Prostate gland (tissue), 2 donors: ENCODE measurements at regions not wholly inside any gene's neighbourhood (a gene's known extent, or its start where the extent isn't known, plus 50 kb on each side); places are given as distances from the start of the nearest gene placed in this dataset.

Source experiments
- DNase-seq: peaks from one replicate; pipeline ENCODE4 v3.0.0-alpha.2; 2019; ENCODE audit warnings: low spot score
- H3K27ac ChIP-seq, 2 donors: fragments of 200-600 bp; sonication (generic); 2 replicates each; pipeline ENCODE4 v1.5.1; 2017 to 2019
- H3K27me3 ChIP-seq: fragments of 200-600 bp; sonication (generic); replicated peaks from 2 replicates; pipeline ENCODE4 v1.5.1; 2019; ENCODE audit not compliant: insufficient read depth
- H3K36me3 ChIP-seq, 2 donors: fragments of 200-600 bp; sonication (generic); 1 replicate in 1 of 2; 2 replicates in 1 of 2; pipeline versions ENCODE4 v1.5.1 to v1.8.1; 2017 to 2019
- H3K4me1 ChIP-seq: fragments of 200-600 bp; sonication (generic); replicated peaks from 2 replicates; pipeline ENCODE4 v1.5.1; 2019
- H3K4me3 ChIP-seq, 2 donors: fragments of 200-600 bp; sonication (generic); 2 replicates each; pipeline ENCODE4 v1.5.1; 2017 to 2019
- H3K9me3 ChIP-seq: fragments of 200-600 bp; sonication (generic); 2 replicates; pipeline ENCODE4 v1.5.1; 2017
- POLR2A ChIP-seq: fragments of 450-650 bp; IDR thresholded peaks from one replicate; pipeline ENCODE4 v1.6.1; 2016; ENCODE audit warnings: antibody characterized with exemption, mild to moderate bottlenecking
- POLR2AphosphoS5 ChIP-seq: sonication (generic); formaldehyde crosslinking; IDR thresholded peaks from one replicate; pipeline ENCODE4 v1.6.1; 2017; ENCODE audit warnings: antibody characterized with exemption
- WGBS: methylation state at CpG from one replicate; pipeline ENCODE4 v1.1.5; 2018; 5-methylcytosine and 5-hydroxymethylcytosine counted together
- intact Hi-C: fragments of 100-400 bp; cut with DNase I; formaldehyde crosslinking; loops from one replicate; pipeline ENCODE4 v1.14.2; 2022
- TF ChIP-seq, protein P1 (sequence below), 4 experiments: fragments of 200-600 bp in 2 of 4; fragments of 450-650 bp in 2 of 4; sonication (generic) in 2 of 4; IDR thresholded peaks; 1 replicate in 3 of 4; 2 replicates in 1 of 4; pipeline ENCODE4 v1.5.1; 2016 to 2019; ENCODE audit warnings: antibody characterized with exemption in 4 of 4, mild to moderate bottlenecking in 2 of 4, moderate library complexity in 2 of 4

DNA sequence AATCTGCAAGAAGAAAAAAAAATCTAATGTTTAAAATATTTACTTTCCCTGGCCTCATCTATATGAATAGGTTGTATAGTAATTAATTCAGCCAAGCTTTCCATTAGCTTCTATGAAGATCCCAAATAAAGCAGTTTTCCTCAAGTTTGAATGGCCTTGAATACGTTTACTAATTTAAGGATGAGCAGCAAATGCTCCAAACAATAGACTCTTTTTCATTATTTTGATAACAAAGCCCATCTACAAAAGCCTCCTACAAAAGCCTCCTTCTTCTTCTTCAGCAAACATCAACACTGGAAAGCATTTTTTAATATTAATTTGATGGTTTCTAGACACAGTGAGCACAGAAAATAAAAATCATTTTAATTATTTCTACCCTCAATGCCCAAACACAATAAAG, 1130.3 kb upstream of the CNTN5 start:
- DNase-seq: no peak
- H3K27me3 ChIP-seq: no peaks in the 10 kb centered on the region
- H3K27ac ChIP-seq: no peak overlapping the region
- 86% methylated on average over 1 of the region's 1 CpG for WGBS
- TF ChIP-seq POLR2A: no peak
- TF ChIP-seq, protein P1, sequence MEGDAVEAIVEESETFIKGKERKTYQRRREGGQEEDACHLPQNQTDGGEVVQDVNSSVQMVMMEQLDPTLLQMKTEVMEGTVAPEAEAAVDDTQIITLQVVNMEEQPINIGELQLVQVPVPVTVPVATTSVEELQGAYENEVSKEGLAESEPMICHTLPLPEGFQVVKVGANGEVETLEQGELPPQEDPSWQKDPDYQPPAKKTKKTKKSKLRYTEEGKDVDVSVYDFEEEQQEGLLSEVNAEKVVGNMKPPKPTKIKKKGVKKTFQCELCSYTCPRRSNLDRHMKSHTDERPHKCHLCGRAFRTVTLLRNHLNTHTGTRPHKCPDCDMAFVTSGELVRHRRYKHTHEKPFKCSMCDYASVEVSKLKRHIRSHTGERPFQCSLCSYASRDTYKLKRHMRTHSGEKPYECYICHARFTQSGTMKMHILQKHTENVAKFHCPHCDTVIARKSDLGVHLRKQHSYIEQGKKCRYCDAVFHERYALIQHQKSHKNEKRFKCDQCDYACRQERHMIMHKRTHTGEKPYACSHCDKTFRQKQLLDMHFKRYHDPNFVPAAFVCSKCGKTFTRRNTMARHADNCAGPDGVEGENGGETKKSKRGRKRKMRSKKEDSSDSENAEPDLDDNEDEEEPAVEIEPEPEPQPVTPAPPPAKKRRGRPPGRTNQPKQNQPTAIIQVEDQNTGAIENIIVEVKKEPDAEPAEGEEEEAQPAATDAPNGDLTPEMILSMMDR (IDR thresholded peaks at IDR 0.05): no peak
- TF ChIP-seq POLR2AphosphoS5: no peak
- H3K9me3 ChIP-seq: no peaks in the 10 kb centered on the region
- H3K4me3 ChIP-seq: no peak overlapping the region
- H3K36me3 ChIP-seq: no peaks in the 10 kb centered on the region
- intact Hi-C loops: no loop called here
- no peaks in the 10 kb centered on the region for H3K4me1 ChIP-seq

DNA sequence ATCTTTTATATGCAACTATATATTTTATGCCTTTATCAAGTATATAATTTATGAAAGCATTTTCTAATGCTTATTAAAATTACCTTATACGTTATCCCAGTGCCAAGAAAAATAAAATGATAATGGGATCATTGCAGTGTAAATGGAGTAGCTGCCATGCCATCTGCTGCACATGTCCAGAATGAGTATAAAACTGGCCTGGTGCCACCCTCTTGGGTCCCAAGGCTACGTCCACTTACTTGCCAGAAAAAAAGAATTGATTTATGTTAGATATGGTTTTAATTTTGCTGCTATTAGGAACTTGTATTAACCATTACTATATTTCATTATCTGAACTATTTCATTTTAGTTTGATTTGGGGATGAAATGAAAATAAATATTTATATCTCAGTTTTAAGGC, 1127.1 kb upstream of the CNTN5 start:
- no peak for DNase-seq
- Histone ChIP-seq H3K27me3 (no peaks in the 10 kb centered on the region), H3K27ac (no peak overlapping the region), H3K36me3 (no peaks in the 10 kb centered on the region), H3K4me1 (no peaks in the 10 kb centered on the region), H3K9me3 (no peaks in the 10 kb centered on the region), H3K4me3 (no peak overlapping the region)
- WGBS: 19% methylated on average over 2 of the region's 2 CpGs
- intact Hi-C loops: no loop called here
- TF ChIP-seq POLR2A (no peak), POLR2AphosphoS5 (no peak)
- TF ChIP-seq, protein P1 (IDR thresholded peaks at IDR 0.05): no peak

DNA sequence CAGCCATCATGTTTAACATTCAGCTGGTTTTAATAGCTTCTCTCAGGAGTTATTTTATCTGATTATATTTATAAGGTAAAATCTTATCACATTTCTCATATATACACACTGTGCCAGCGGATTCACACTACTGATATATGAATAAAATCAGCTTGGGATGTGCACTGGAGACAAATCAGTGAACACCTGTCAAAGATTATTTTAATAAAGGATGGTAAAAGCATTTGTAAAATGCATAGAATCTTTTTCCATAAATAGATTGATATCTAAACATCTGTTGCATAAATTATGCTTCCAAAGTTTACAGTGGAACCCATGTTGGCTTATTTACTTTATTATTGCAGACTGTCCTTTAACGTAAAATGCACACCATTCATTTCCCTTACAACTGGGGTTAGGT, 1125.8 kb upstream of the CNTN5 start:
- H3K4me1 ChIP-seq: no peaks in the 10 kb centered on the region
- intact Hi-C loops: no loop called here
- no peaks in the 10 kb centered on the region for H3K36me3 ChIP-seq
- no peaks in the 10 kb centered on the region for H3K9me3 ChIP-seq
- no peak overlapping the region for H3K4me3 ChIP-seq
- TF ChIP-seq POLR2AphosphoS5 (no peak), POLR2A (no peak)
- TF ChIP-seq, protein P1 (IDR thresholded peaks at IDR 0.05): no peak
- no peak overlapping the region for H3K27ac ChIP-seq
- DNase-seq: no peak
- 44% methylated on average over 2 of the region's 2 CpGs for WGBS
- H3K27me3 ChIP-seq: no peaks in the 10 kb centered on the region

DNA sequence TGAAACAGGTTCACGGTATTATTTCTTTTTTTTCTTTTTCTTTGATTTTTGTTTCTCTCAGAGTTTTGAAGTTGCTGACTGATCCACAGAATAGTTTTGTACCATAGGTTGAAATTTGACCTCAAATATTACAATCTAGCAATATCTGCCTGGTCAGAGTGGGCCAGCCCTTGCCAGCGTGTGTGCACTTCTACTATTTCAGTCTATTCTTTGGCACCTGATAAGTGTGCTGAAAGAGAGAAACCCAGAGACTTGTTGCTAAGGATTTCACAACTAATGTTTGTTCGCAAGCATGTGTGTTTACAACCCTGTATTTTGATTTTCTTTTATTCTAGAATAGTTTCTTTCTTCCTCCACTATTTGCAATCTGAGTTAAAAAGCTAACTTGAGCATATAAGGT, 1125.2 kb upstream of the CNTN5 start:
- Histone ChIP-seq H3K9me3 (no peaks in the 10 kb centered on the region), H3K27me3 (no peaks in the 10 kb centered on the region), H3K4me3 (no peak overlapping the region), H3K4me1 (no peaks in the 10 kb centered on the region), H3K27ac (no peak overlapping the region), H3K36me3 (no peaks in the 10 kb centered on the region)
- WGBS: 79% methylated on average over 3 of the region's 3 CpGs
- TF ChIP-seq POLR2A (no peak), POLR2AphosphoS5 (no peak)
- TF ChIP-seq, protein P1 (IDR thresholded peaks at IDR 0.05): no peak
- DNase-seq: no peak
- intact Hi-C loops: no loop called here

DNA sequence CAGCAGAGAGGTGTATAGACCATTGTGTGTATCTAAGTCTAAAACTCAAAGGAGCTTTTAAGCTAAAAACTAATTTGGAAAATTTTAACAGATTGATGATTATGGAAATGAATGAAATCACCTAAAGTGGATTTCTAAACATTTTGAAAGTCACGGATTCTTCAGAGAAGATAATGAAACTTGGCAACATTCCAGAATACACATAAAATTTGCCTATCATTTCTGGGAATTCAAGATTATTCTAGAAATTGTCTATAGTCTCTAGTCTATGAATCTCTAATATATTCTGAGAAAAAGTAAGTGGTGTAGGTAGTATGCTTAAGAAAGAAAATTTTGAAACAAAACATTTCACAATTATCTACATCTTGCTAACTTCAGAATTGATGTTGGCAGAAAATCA, 1117.9 kb upstream of the CNTN5 start:
- 80% methylated on average over 1 of the region's 1 CpG for WGBS
- DNase-seq: no peak
- no peaks in the 10 kb centered on the region for H3K27me3 ChIP-seq
- H3K36me3 ChIP-seq: no peaks in the 10 kb centered on the region
- H3K9me3 ChIP-seq: no peaks in the 10 kb centered on the region
- intact Hi-C loops: no loop called here
- no peaks in the 10 kb centered on the region for H3K4me1 ChIP-seq
- no peak overlapping the region for H3K4me3 ChIP-seq
- no peak overlapping the region for H3K27ac ChIP-seq
- TF ChIP-seq POLR2AphosphoS5 (no peak), POLR2A (no peak)
- TF ChIP-seq, protein P1 (IDR thresholded peaks at IDR 0.05): no peak
